GM12864 (cell line): ENCODE measurements at regions not wholly inside any gene's neighbourhood (a gene's known extent, or its start where the extent isn't known, plus 50 kb on each side); places are given as distances from the start of the nearest gene placed in this dataset.
"Not testable (repeated sequence)": the region's sequence is repeated elsewhere in the genome, so short reads cannot be mapped to it uniquely, and the experiment has no call there.

ENCODE experiments used
- DNase-seq: peaks from one replicate; pipeline ENCODE4 v3.0.0-alpha.2; 2011; ENCODE audit warnings: low read depth
- H3K4me3 ChIP-seq: 2 replicates; pipeline ENCODE4 v1.5.1; 2011; ENCODE audit warnings: mild to moderate bottlenecking, low read depth, low read length, control low read depth
- TF ChIP-seq, protein P1 (sequence below): IDR thresholded peaks from 2 replicates; pipeline ENCODE4 v1.5.1; 2011; ENCODE audit warnings: low read depth, mild to moderate bottlenecking, moderate library complexity, low read length, control low read depth, inconsistent platforms; ENCODE audit errors: missing control alignments

DNA sequence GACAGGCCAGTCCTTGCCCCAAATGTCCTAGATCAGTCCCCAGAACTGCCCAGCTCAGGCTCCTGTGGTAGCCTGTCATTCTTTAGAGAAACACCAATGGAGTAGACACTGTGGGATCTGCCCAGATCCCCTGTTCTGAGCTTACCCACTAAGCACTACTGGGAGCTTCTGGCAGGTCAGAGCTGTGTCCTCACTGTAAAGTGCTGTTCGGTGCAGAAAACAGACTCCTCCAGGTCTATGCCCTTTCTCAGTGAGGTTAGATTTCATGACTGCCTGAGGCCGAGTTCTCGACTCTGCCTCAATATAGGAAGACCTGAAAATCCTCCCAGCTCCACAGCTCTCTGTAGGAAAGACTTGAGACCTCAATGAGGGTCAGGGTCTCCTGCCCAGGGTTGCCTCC, 67.5 kb upstream of the IGLL5 start:
- no peak for DNase-seq
- TF ChIP-seq, protein P1, sequence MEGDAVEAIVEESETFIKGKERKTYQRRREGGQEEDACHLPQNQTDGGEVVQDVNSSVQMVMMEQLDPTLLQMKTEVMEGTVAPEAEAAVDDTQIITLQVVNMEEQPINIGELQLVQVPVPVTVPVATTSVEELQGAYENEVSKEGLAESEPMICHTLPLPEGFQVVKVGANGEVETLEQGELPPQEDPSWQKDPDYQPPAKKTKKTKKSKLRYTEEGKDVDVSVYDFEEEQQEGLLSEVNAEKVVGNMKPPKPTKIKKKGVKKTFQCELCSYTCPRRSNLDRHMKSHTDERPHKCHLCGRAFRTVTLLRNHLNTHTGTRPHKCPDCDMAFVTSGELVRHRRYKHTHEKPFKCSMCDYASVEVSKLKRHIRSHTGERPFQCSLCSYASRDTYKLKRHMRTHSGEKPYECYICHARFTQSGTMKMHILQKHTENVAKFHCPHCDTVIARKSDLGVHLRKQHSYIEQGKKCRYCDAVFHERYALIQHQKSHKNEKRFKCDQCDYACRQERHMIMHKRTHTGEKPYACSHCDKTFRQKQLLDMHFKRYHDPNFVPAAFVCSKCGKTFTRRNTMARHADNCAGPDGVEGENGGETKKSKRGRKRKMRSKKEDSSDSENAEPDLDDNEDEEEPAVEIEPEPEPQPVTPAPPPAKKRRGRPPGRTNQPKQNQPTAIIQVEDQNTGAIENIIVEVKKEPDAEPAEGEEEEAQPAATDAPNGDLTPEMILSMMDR: no peak
- H3K4me3 ChIP-seq: no peak overlapping the region

DNA sequence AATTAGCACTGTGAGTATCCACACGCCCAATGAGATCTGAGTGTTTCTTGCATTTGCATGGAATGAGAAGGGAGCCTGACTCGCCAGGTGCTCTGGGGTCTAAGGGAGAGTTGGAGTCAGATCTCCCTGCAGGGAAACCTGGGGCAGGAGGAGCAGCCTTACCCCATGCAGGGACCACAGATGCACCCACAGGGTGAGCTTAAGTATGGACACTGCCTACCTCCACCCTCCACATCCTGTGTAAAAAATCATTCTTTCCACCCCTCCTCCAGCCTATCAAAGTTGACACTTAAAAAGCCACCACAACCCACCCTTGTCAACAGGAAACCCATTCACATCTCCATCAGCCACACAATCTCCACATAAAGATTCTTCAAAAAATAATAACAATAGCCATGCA, 67.0 kb upstream of the IGLL5 start:
- TF ChIP-seq, protein P1: no peak
- DNase-seq: no peak
- no peak overlapping the region for H3K4me3 ChIP-seq

DNA sequence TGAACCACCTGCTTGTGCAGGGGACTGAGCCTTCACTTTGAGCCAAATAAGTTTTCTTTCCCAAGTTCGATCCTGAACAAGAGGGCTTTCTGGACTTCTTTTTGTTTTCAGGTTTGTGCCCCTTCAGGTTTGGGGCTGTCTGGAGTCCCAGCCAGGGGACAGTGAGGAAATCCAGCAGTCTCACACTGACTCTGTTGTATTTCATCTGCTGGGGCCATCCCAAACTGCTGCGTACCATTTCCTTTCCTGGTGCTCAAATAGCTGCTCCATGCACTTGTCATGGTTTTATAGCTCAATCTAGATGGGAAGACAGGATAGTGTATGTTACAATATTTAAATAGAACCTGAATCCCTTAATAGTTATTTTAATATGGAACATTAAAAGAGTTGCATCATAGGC, 66.3 kb upstream of the IGLL5 start:
- DNase-seq: no peak
- no peak overlapping the region for H3K4me3 ChIP-seq
- TF ChIP-seq, protein P1: no peak

DNA sequence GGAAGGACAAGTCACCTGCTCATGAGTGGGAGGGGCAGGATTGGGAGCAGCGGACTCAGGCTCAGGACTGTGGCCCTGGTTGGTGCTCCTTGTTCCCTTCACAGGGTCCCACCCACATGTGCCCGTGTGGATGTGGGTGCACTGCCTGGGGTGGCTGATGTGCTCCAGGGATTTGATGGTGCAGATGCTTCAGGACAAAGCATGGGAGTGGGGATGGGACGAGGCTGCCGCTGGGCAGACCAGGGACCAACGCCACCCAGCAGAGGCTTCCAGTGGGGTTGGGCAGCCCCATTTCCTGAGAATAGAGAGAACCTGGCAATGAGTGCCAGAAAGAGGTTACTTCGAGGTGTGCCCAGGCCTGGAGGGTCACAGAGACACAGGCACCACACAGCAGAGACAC, 65.5 kb upstream of the IGLL5 start:
- DNase-seq: no peak
- H3K4me3 ChIP-seq: no peak overlapping the region
- TF ChIP-seq, protein P1: no peak

DNA sequence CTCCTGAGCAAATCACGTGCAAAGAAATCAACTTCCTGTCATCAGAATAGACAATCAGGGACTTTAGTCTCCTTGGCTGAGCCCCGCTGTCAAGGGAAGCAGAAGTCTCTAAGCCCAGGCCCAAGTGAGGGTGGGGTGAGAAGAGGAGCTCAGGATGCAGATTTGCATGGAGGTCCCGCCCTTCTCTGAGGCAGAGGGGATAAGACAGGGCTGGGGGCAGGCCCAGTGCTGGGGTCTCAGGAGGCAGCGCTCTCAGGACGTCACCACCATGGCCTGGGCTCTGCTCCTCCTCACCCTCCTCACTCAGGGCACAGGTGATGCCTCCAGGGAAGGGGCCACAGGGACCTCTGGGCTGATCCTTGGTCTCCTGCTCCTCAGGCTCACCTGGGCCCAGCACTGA, 65.1 kb upstream of the IGLL5 start:
- H3K4me3 ChIP-seq, DNase-seq: not testable (repeated sequence)

DNA sequence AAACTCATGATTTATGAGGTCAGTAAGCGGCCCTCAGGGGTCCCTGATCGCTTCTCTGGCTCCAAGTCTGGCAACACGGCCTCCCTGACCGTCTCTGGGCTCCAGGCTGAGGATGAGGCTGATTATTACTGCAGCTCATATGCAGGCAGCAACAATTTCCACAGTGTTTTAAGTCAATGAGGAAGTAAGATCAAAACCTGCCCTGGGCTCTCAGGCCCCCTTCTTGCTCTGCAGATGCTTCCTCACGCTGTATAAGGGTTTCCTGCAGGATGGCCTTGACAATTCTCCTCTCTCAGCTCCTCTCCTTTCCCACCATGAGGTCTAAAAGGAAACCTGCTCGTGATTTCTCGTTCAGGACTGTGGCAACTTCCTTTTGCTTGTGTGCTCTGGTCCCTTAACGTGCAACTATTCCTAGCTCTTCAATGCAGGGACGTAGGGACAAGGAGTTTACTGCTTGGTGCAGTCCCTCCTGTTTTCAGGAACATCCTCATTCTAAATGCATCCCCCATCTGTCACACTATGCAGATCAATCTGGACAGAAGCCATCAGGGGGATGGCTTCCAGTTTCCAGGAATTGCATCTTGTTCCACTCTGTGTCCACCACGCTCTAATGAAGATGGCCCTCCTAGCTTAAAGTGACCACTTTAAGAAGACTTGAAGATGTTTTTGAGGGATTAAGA, 64.3 kb upstream of the IGLL5 start:
- DNase-seq: no peak
- TF ChIP-seq, protein P1: no peak
- H3K4me3 ChIP-seq: no peak overlapping the region

DNA sequence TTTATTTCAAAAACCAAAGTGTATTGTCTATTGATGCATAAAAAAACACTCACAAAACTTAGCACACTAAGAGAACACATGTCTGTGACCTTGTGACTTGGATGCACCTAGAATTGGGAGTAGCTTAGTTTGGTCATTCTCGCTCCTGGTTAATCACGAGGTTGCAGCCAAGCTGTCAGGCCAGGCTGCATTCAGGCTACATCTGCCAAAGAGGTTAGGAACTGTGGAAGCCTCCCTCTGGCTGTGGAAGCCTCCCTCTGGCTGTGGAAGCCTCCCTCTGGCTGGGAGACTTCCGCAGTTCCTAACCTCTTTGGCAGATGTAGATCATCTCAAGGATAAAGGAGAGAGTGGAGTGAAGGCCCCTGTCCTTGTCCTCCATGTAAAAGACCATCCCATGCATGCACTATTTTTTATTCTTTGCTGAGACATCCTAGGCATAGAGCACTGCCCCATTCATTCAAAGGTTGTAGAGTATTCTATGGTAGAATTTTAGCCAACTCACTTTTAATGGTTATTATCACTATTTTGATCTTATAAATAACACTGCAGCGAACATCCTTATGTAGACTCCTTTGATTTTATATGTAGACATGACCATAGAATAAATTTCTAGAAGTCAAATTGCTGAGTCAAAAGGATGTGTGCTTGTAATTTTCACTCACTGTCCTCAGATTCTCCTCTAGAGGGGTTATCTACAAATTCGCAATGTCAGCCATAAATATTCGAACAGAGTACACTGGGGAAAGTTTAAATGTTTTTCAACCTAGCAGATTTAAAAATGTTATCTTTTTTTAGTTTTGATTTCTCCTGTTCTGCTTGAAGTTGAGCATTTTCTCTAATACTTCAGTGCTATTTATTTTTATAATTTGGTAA, 63.0 kb upstream of the IGLL5 start:
- DNase-seq: no peak
- TF ChIP-seq, protein P1: no peak
- no peak overlapping the region for H3K4me3 ChIP-seq
